HEK293 (cell line): ENCODE measurements at regions not wholly inside any gene's neighbourhood (a gene's known extent, or its start where the extent isn't known, plus 50 kb on each side); places are given as distances from the start of the nearest gene placed in this dataset.

Experiments used
- CTCF ChIA-PET: fragments of 350-600 bp; formaldehyde crosslinking; extraction: SDS; loops from one replicate; lab custom pipeline; 2021; ENCODE audit warnings: antibody characterized with exemption; lab: Yijun Ruan, JAX
- POLR2A ChIA-PET: fragments of 300-600 bp; formaldehyde crosslinking; extraction: SDS; loops from one replicate; lab custom pipeline; 2020; ENCODE audit warnings: antibody characterized with exemption, inconsistent platforms; lab: Yijun Ruan, JAX
- H3K27ac ChIP-seq: fragments of 200-500 bp; sonication (Bioruptor generic); 2 replicates; pipeline ENCODE4 v1.5.1; 2014; ENCODE audit warnings: low read depth, low read length, control low read depth, inconsistent platforms; ENCODE audit errors: extremely low read depth
- H3K36me3 ChIP-seq, 2 experiments: fragments of 200-500 bp in 1 of 2; sonication (Bioruptor generic) in 1 of 2; 1 replicate in 1 of 2; 2 replicates in 1 of 2; pipeline ENCODE4 v1.5.1; 2014 to 2017; ENCODE audit warnings: inconsistent platforms in 2 of 2, low read length in 2 of 2; ENCODE audit not compliant: control insufficient read depth in 2 of 2, insufficient read depth in 1 of 2
- H3K4me1 ChIP-seq: fragments of 200-500 bp; sonication (Bioruptor generic); 2 replicates; pipeline ENCODE4 v1.5.1; 2014; ENCODE audit warnings: mild to moderate bottlenecking, low read length, inconsistent platforms; ENCODE audit not compliant: control insufficient read depth, insufficient read depth
- H3K4me3 ChIP-seq: 2 replicates; pipeline ENCODE4 v1.5.1; 2011; ENCODE audit warnings: low read depth, mild to moderate bottlenecking, control low read depth, low read length, moderate library complexity
- H3K9me3 ChIP-seq: fragments of 200-500 bp; sonication (Bioruptor generic); 2 replicates; pipeline ENCODE4 v1.5.1; 2014; ENCODE audit warnings: low read depth, low read length, inconsistent platforms; ENCODE audit not compliant: control insufficient read depth, insufficient read depth
- BCL11A ChIP-seq: fragments of 450-650 bp; formaldehyde crosslinking; IDR thresholded peaks from 2 replicates; pipeline ENCODE4 v1.5.1; 2016; ENCODE audit warnings: low read depth, missing biosample characterization, missing genetic modification characterization
- FEZF1 ChIP-seq: fragments of 450-650 bp; formaldehyde crosslinking; IDR thresholded peaks from 2 replicates; pipeline ENCODE4 v1.5.1; 2016; ENCODE audit warnings: missing biosample characterization, missing genetic modification characterization
- MEIS1 ChIP-seq: sonication (generic); formaldehyde crosslinking; IDR thresholded peaks from 2 replicates; pipeline ENCODE4 v1.8.1; 2022; ENCODE audit warnings: missing genetic modification reagents, mild to moderate bottlenecking, borderline replicate concordance
- MYNN ChIP-seq: fragments of 450-650 bp; formaldehyde crosslinking; IDR thresholded peaks from 2 replicates; pipeline ENCODE4 v1.5.1; 2016; ENCODE audit warnings: missing biosample characterization, missing genetic modification characterization, borderline replicate concordance
- OVOL3 ChIP-seq: fragments of 450-650 bp; formaldehyde crosslinking; IDR thresholded peaks from 2 replicates; pipeline ENCODE4 v1.5.1; 2016; ENCODE audit warnings: missing biosample characterization, missing genetic modification characterization
- TRIM28 ChIP-seq: IDR thresholded peaks from 2 replicates; pipeline ENCODE4 v1.6.1; 2011; ENCODE audit warnings: low read length, control low read depth, borderline replicate concordance
- YY2 ChIP-seq: fragments of 450-650 bp; formaldehyde crosslinking; IDR thresholded peaks from 2 replicates; pipeline ENCODE4 v1.5.1; 2016; ENCODE audit warnings: missing biosample characterization, missing genetic modification characterization
- ZBTB1 ChIP-seq: fragments of 450-650 bp; formaldehyde crosslinking; IDR thresholded peaks from 2 replicates; pipeline ENCODE4 v1.5.1; 2016; ENCODE audit warnings: missing biosample characterization, missing genetic modification characterization
- ZBTB8A ChIP-seq: fragments of 450-650 bp; formaldehyde crosslinking; IDR thresholded peaks from 2 replicates; pipeline ENCODE4 v1.5.1; 2016; ENCODE audit warnings: missing biosample characterization, missing genetic modification characterization
- ZNF202 ChIP-seq: fragments of 450-650 bp; formaldehyde crosslinking; IDR thresholded peaks from 2 replicates; pipeline ENCODE4 v1.5.1; 2016; ENCODE audit warnings: missing biosample characterization, missing genetic modification characterization, borderline replicate concordance
- ZNF274 ChIP-seq, 2 experiments: fragments of 200-500 bp in 1 of 2; fragments of 450-650 bp in 1 of 2; sonication (Bioruptor generic) in 1 of 2; formaldehyde crosslinking in 1 of 2; IDR thresholded peaks; 2 replicates each; pipeline versions ENCODE4 v1.5.1 to v1.6.1; 2014 to 2016; ENCODE audit warnings: borderline replicate concordance in 1 of 2, inconsistent platforms in 1 of 2, low read length in 1 of 2, missing biosample characterization in 1 of 2, missing genetic modification characterization in 1 of 2
- ZNF311 ChIP-seq: fragments of 450-650 bp; formaldehyde crosslinking; IDR thresholded peaks from 2 replicates; pipeline ENCODE4 v1.5.1; 2017; ENCODE audit warnings: missing biosample characterization, missing genetic modification characterization, borderline replicate concordance
- ZNF37A ChIP-seq: fragments of 450-650 bp; IDR thresholded peaks from 2 replicates; pipeline ENCODE4 v1.5.1; 2018; ENCODE audit warnings: missing biosample characterization, missing genetic modification characterization
- ZNF394 ChIP-seq: fragments of 450-650 bp; formaldehyde crosslinking; IDR thresholded peaks from 2 replicates; pipeline ENCODE4 v1.5.1; 2016; ENCODE audit warnings: missing biosample characterization, missing genetic modification characterization, mild to moderate bottlenecking, moderate library complexity, borderline replicate concordance
- ZNF426 ChIP-seq: fragments of 450-650 bp; formaldehyde crosslinking; IDR thresholded peaks from 2 replicates; pipeline ENCODE4 v1.5.1; 2017; ENCODE audit warnings: missing biosample characterization, missing genetic modification characterization, mild to moderate bottlenecking, inconsistent platforms, moderate library complexity
- ZNF529 ChIP-seq: fragments of 450-650 bp; formaldehyde crosslinking; IDR thresholded peaks from 2 replicates; pipeline ENCODE4 v1.5.1; 2017; ENCODE audit warnings: missing genetic modification characterization, missing biosample characterization; ENCODE audit not compliant: insufficient replicate concordance
- ZNF549 ChIP-seq: fragments of 450-650 bp; IDR thresholded peaks from 2 replicates; pipeline ENCODE4 v1.5.1; 2018; ENCODE audit warnings: missing biosample characterization, missing genetic modification characterization, mild to moderate bottlenecking, inconsistent platforms, moderate library complexity
- ZNF610 ChIP-seq: fragments of 450-650 bp; formaldehyde crosslinking; IDR thresholded peaks from 2 replicates; pipeline ENCODE4 v1.5.1; 2016; ENCODE audit warnings: missing biosample characterization, missing genetic modification characterization, borderline replicate concordance
- ZNF624 ChIP-seq: fragments of 450-650 bp; formaldehyde crosslinking; IDR thresholded peaks from 2 replicates; pipeline ENCODE4 v1.5.1; 2017; ENCODE audit warnings: missing biosample characterization, missing genetic modification characterization
- ZNF701 ChIP-seq: fragments of 450-650 bp; formaldehyde crosslinking; IDR thresholded peaks from 2 replicates; pipeline ENCODE4 v1.5.1; 2016; ENCODE audit warnings: missing biosample characterization, missing genetic modification characterization
- ZNF747 ChIP-seq: fragments of 450-650 bp; formaldehyde crosslinking; IDR thresholded peaks from 2 replicates; pipeline ENCODE4 v1.5.1; 2016; ENCODE audit warnings: missing biosample characterization, missing genetic modification characterization
- ZNF785 ChIP-seq: fragments of 450-650 bp; formaldehyde crosslinking; IDR thresholded peaks from 2 replicates; pipeline ENCODE4 v1.5.1; 2016; ENCODE audit warnings: missing biosample characterization, missing genetic modification characterization
- ZNF830 ChIP-seq: fragments of 450-650 bp; IDR thresholded peaks from 2 replicates; pipeline ENCODE4 v1.5.0; 2018; ENCODE audit warnings: missing biosample characterization, missing genetic modification characterization, low read depth, mild to moderate bottlenecking, moderate library complexity
- TF ChIP-seq, protein P1 (sequence below): fragments of 450-650 bp; formaldehyde crosslinking; IDR thresholded peaks from 2 replicates; pipeline ENCODE4 v1.5.1; 2017; ENCODE audit warnings: missing biosample characterization, missing genetic modification characterization

DNA sequence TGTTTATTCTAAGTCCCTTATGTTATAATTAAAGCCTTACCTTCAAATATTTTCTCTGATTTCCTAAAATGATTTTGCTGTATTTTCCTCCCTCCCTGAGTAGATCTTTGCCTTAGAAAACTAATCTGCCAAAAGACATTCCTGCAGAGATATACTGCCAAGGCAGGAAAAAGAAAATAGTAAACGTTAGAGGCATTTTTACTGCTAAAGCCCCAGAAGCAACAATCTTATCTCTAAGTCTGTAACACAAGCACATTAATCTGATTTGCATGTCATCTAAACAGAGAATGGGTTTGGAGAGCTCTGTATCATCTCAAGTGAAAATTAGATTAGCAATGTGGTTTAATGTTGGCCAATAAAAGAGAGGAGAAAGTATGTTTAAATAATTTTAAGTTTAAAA lies 847.7 kb downstream of the MAT2B start:
- no peak overlapping the region for H3K4me3 ChIP-seq
- TF ChIP-seq ZNF426 (no peak), MEIS1 (CRISPR knock-in tag) (peak; percentile 19; the same call in 1 of the 2 replicates), ZNF529 (tag by site-specific recombination) (no peak), ZNF785 (no peak), FEZF1 (tag by site-specific recombination) (peak; percentile 22; the same call in 1 of the 2 replicates), TRIM28 (peak; percentile 83; the same call in 1 of the 2 replicates)
- ChIA-PET POLR2A (no interaction called here), CTCF (interaction anchor here (0.6 to 1.1 kb wide), 2 partner anchors 13 to 20 kb away, joined by 3 read pairs; no protein-coding TSS in a partner anchor)
- H3K4me1 ChIP-seq: no peaks in the 10 kb centered on the region; the same call in 1 of the 2 replicates
- H3K36me3 ChIP-seq: no peaks in the 10 kb centered on the region
- peak overlapping the region; percentile 32; the same call in 1 of the 2 replicates for H3K27ac ChIP-seq
- no peaks in the 10 kb centered on the region for H3K9me3 ChIP-seq

GRCh38 chr5:164354139-164354751 lies 848.8 kb downstream of the MAT2B start:
- Histone ChIP-seq H3K4me1 (no peaks in the 10 kb centered on the region; the same call in 1 of the 2 replicates), H3K36me3 (no peaks in the 10 kb centered on the region), H3K9me3 (no peaks in the 10 kb centered on the region), H3K27ac (no peak overlapping the region), H3K4me3 (no peak overlapping the region)
- ChIA-PET CTCF (no interaction called here), POLR2A (no interaction called here)
- no peak for TF ChIP-seq ZNF549 (tag by site-specific recombination)
- TF ChIP-seq ZBTB1 (tag by site-specific recombination): no peak
- TF ChIP-seq ZNF747 (tag by site-specific recombination): no peak
- TF ChIP-seq ZNF37A (tag by site-specific recombination): no peak
- TF ChIP-seq, protein P1, sequence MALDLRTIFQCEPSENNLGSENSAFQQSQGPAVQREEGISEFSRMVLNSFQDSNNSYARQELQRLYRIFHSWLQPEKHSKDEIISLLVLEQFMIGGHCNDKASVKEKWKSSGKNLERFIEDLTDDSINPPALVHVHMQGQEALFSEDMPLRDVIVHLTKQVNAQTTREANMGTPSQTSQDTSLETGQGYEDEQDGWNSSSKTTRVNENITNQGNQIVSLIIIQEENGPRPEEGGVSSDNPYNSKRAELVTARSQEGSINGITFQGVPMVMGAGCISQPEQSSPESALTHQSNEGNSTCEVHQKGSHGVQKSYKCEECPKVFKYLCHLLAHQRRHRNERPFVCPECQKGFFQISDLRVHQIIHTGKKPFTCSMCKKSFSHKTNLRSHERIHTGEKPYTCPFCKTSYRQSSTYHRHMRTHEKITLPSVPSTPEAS: no peak
- TF ChIP-seq ZBTB8A (tag by site-specific recombination): no peak
- TF ChIP-seq ZNF311 (tag by site-specific recombination): no peak
- no peak for TF ChIP-seq ZNF701 (tag by site-specific recombination)
- TF ChIP-seq MEIS1 (CRISPR knock-in tag): no peak
- no peak for TF ChIP-seq OVOL3 (tag by site-specific recombination)
- no peak for TF ChIP-seq ZNF830
- no peak for TF ChIP-seq MYNN (tag by site-specific recombination)
- TF ChIP-seq ZNF202: no peak
- no peak for TF ChIP-seq ZNF610
- TF ChIP-seq ZNF394 (tag by site-specific recombination): no peak
- no peak for TF ChIP-seq ZNF274 (IDR thresholded peaks at IDR 0.05; ENCODE audit: low read length)
- no peak for TF ChIP-seq ZNF274 (tag by site-specific recombination; IDR thresholded peaks at IDR 0.05; ENCODE audit: borderline replicate concordance)
- TF ChIP-seq YY2: no peak
- no peak for TF ChIP-seq ZNF624 (tag by site-specific recombination)
- TF ChIP-seq BCL11A: no peak
